H9 (cell line): ENCODE measurements at regions not wholly inside any gene's neighbourhood (a gene's known extent, or its start where the extent isn't known, plus 50 kb on each side); places are given as distances from the start of the nearest gene placed in this dataset.

Experiments used
- DNase-seq: peaks from one replicate; pipeline ENCODE4 v3.0.0-alpha.2; 2017
- H2AFZ ChIP-seq: one replicate; pipeline ENCODE4 v1.6.1; 2013; ENCODE audit warnings: mild to moderate bottlenecking, low read length, control low read depth, moderate library complexity
- H2AK5ac ChIP-seq: 2 replicates; pipeline ENCODE4 v1.6.1; 2013; ENCODE audit warnings: low read length, control low read depth, mixed read lengths; ENCODE audit not compliant: insufficient read length
- H2BK120ac ChIP-seq: one replicate; pipeline ENCODE4 v1.6.1; 2013; ENCODE audit warnings: low read depth, mild to moderate bottlenecking, low read length, control low read depth, inconsistent platforms; ENCODE audit not compliant: poor library complexity, severe bottlenecking
- H2BK12ac ChIP-seq: 2 replicates; pipeline ENCODE4 v1.6.1; 2013; ENCODE audit warnings: low read length, control low read depth, mixed read lengths, low read depth; ENCODE audit not compliant: insufficient read length
- H2BK15ac ChIP-seq: 2 replicates; pipeline ENCODE4 v1.6.1; 2013; ENCODE audit warnings: low read depth, low read length, control low read depth
- H2BK20ac ChIP-seq: one replicate; pipeline ENCODE4 v1.6.1; 2013; ENCODE audit warnings: low read depth, mild to moderate bottlenecking, low read length, control low read depth, inconsistent platforms; ENCODE audit not compliant: poor library complexity, severe bottlenecking
- H2BK5ac ChIP-seq: 2 replicates; pipeline ENCODE4 v1.6.1; 2013; ENCODE audit warnings: low read length, control low read depth, mixed read lengths; ENCODE audit not compliant: insufficient read length
- H3K14ac ChIP-seq: 2 replicates; pipeline ENCODE4 v1.6.1; 2013; ENCODE audit warnings: low read length, control low read depth; ENCODE audit not compliant: insufficient read depth
- H3K18ac ChIP-seq: 2 replicates; pipeline ENCODE4 v1.6.1; 2013; ENCODE audit warnings: low read depth, mild to moderate bottlenecking, mixed read lengths, low read length, control low read depth; ENCODE audit not compliant: insufficient read length
- H3K23ac ChIP-seq: 2 replicates; pipeline ENCODE4 v1.6.1; 2013; ENCODE audit warnings: low read length, control low read depth, mixed read lengths, low read depth; ENCODE audit not compliant: insufficient read length
- H3K23me2 ChIP-seq: 2 replicates; pipeline ENCODE4 v1.6.1; 2013; ENCODE audit warnings: low read depth, mild to moderate bottlenecking, mixed read lengths, low read length, control low read depth; ENCODE audit not compliant: insufficient read length, poor library complexity, severe bottlenecking
- H3K27ac ChIP-seq: 2 replicates; pipeline ENCODE4 v1.5.1; 2013; ENCODE audit warnings: low read length, control low read depth, mixed read lengths, low read depth; ENCODE audit not compliant: insufficient read length
- H3K27me3 ChIP-seq: 2 replicates; pipeline ENCODE4 v1.6.1; 2013; ENCODE audit warnings: low read length, control low read depth, inconsistent platforms; ENCODE audit not compliant: insufficient read depth
- H3K4ac ChIP-seq: 2 replicates; pipeline ENCODE4 v1.6.1; 2013; ENCODE audit warnings: low read depth, mild to moderate bottlenecking, control low read depth, inconsistent platforms, low read length, moderate library complexity
- H3K4me1 ChIP-seq: 2 replicates; pipeline ENCODE4 v1.6.1; 2013; ENCODE audit warnings: low read length, control low read depth, inconsistent platforms; ENCODE audit not compliant: insufficient read depth
- H3K4me2 ChIP-seq: 2 replicates; pipeline ENCODE4 v1.6.1; 2013; ENCODE audit warnings: low read length, control low read depth, mixed read lengths; ENCODE audit not compliant: insufficient read length, insufficient read depth
- H3K56ac ChIP-seq: 2 replicates; pipeline ENCODE4 v1.6.1; 2013; ENCODE audit warnings: low read depth, mild to moderate bottlenecking, mixed read lengths, low read length, control low read depth; ENCODE audit not compliant: insufficient read length
- H3K79me1 ChIP-seq: 2 replicates; pipeline ENCODE4 v1.6.1; 2013; ENCODE audit warnings: low read depth, mild to moderate bottlenecking, moderate library complexity, low read length, control low read depth, inconsistent platforms; ENCODE audit not compliant: insufficient read depth, poor library complexity, severe bottlenecking
- H3K79me2 ChIP-seq: 2 replicates; pipeline ENCODE4 v1.6.1; 2013; ENCODE audit warnings: low read length, control low read depth, inconsistent platforms; ENCODE audit not compliant: insufficient read depth
- H3K9ac ChIP-seq: 2 replicates; pipeline ENCODE4 v1.6.1; 2013; ENCODE audit warnings: low read length, control low read depth, mixed read lengths; ENCODE audit not compliant: insufficient read length; ENCODE audit errors: extremely low read depth
- H3K9me3 ChIP-seq: one replicate; pipeline ENCODE4 v1.6.1; 2013; ENCODE audit warnings: low read depth, low read length, inconsistent platforms; ENCODE audit not compliant: control insufficient read depth
- H3T11ph ChIP-seq: one replicate; pipeline ENCODE4 v1.6.1; 2013; ENCODE audit warnings: mild to moderate bottlenecking, low read length, control low read depth, inconsistent platforms
- H4K20me1 ChIP-seq: one replicate; pipeline ENCODE4 v1.6.1; 2013; ENCODE audit not compliant: control insufficient read depth, insufficient read length, insufficient read depth
- H4K5ac ChIP-seq: 2 replicates; pipeline ENCODE4 v1.6.1; 2013; ENCODE audit warnings: low read depth, mild to moderate bottlenecking, mixed read lengths, low read length, control low read depth; ENCODE audit not compliant: insufficient read length
- H4K8ac ChIP-seq: replicated peaks from 2 replicates; pipeline ENCODE4 v1.6.1; 2013; ENCODE audit warnings: low read length, control low read depth, mixed read lengths, low read depth; ENCODE audit not compliant: insufficient read length
- H4K91ac ChIP-seq: 2 replicates; pipeline ENCODE4 v1.6.1; 2013; ENCODE audit warnings: low read depth, mild to moderate bottlenecking, moderate library complexity, mixed read lengths, low read length, control low read depth; ENCODE audit not compliant: insufficient read length
- H3K27ac Mint-ChIP-seq, 3 experiments: 2 replicates in 2 of 3; 3 replicates in 1 of 3; pipeline ENCODE4 v1.8.0; 2020 to 2021; ENCODE audit warnings: mixed read lengths in 3 of 3, mild to moderate bottlenecking in 1 of 3, moderate library complexity in 1 of 3
- H3K27me3 Mint-ChIP-seq: 2 replicates; pipeline ENCODE4 v1.8.0; 2021; ENCODE audit warnings: low read depth, mild to moderate bottlenecking, moderate library complexity, mixed read lengths
- H3K36me3 Mint-ChIP-seq, 3 experiments: 2 replicates in 2 of 3; 3 replicates in 1 of 3; pipeline ENCODE4 v1.8.0; 2020 to 2021; ENCODE audit warnings: low read depth in 3 of 3, mixed read lengths in 3 of 3; ENCODE audit not compliant: insufficient read depth in 1 of 3
- H3K4me1 Mint-ChIP-seq, 2 experiments: 2 replicates each; pipeline ENCODE4 v1.8.0; 2020; ENCODE audit warnings: mixed read lengths in 2 of 2
- H3K4me3 Mint-ChIP-seq, 2 experiments: 2 replicates in 1 of 2; 3 replicates in 1 of 2; pipeline ENCODE4 v1.8.0; 2020 to 2021; ENCODE audit warnings: mild to moderate bottlenecking in 2 of 2, mixed read lengths in 2 of 2, moderate library complexity in 1 of 2
- H3K9me3 Mint-ChIP-seq, 2 experiments: 2 replicates in 1 of 2; 3 replicates in 1 of 2; pipeline ENCODE4 v1.8.0; 2020; ENCODE audit warnings: mild to moderate bottlenecking in 2 of 2, mixed read lengths in 2 of 2, moderate library complexity in 1 of 2
- TF ChIP-seq, protein P1 (sequence below): fragments of 200-600 bp; sonication (generic); conservative IDR thresholded peaks from 3 replicates; pipeline ENCODE4 v1.8.0; 2021; ENCODE audit warnings: antibody characterized with exemption, mild to moderate bottlenecking

DNA sequence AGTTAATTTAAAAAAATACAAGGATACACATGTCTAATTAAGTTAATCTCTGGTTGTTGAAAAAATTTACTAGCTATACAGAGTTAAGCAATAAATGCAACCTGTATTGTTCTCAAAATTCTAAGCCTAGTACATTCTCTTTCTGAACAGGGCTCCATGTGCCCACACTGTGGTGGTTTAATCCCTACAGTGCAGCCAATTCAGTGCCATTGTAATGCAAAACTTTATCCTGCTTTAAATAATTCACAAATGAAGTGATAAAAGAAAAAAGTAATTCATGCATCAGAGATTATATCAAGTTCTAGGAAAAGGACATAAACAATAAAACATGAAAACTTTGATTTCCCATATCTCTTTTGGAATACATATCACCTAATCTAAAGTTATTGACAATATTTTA is 1089.2 kb downstream of the C4orf33 start:
- H2BK20ac ChIP-seq: no peak overlapping the region
- H3K79me1 ChIP-seq: no peaks in the 10 kb centered on the region
- H4K20me1 ChIP-seq: no peaks in the 10 kb centered on the region
- H2AK5ac ChIP-seq: no peak overlapping the region
- H2AFZ ChIP-seq: no peak overlapping the region
- H3T11ph ChIP-seq: no peak overlapping the region
- TF ChIP-seq, protein P1, sequence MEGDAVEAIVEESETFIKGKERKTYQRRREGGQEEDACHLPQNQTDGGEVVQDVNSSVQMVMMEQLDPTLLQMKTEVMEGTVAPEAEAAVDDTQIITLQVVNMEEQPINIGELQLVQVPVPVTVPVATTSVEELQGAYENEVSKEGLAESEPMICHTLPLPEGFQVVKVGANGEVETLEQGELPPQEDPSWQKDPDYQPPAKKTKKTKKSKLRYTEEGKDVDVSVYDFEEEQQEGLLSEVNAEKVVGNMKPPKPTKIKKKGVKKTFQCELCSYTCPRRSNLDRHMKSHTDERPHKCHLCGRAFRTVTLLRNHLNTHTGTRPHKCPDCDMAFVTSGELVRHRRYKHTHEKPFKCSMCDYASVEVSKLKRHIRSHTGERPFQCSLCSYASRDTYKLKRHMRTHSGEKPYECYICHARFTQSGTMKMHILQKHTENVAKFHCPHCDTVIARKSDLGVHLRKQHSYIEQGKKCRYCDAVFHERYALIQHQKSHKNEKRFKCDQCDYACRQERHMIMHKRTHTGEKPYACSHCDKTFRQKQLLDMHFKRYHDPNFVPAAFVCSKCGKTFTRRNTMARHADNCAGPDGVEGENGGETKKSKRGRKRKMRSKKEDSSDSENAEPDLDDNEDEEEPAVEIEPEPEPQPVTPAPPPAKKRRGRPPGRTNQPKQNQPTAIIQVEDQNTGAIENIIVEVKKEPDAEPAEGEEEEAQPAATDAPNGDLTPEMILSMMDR: no peak
- no peaks in the 10 kb centered on the region for H3K23me2 ChIP-seq
- H3K27ac ChIP-seq: no peak overlapping the region
- Mint-ChIP-seq H3K4me3 (no peak overlapping the region), H3K9me3 (peaks cover 0 to 2% of the 10 kb centered on the region in 2 experiments; a peak in 4 of 5 replicates), H3K27ac (no peak overlapping the region; a peak in 1 of 7 replicates), H3K4me1 (peaks cover 25 to 27% of the 10 kb centered on the region in 2 experiments), H3K27me3 (no peaks in the 10 kb centered on the region), H3K36me3 (peaks cover 0 to 1% (median 0%) of the 10 kb centered on the region in 3 experiments; a peak in 2 of 7 replicates)
- no peak overlapping the region for H2BK15ac ChIP-seq
- H3K9ac ChIP-seq: no peak overlapping the region
- H3K4ac ChIP-seq: no peak overlapping the region
- H4K5ac ChIP-seq: no peak overlapping the region
- H3K79me2 ChIP-seq: no peaks in the 10 kb centered on the region
- no peaks in the 10 kb centered on the region for H3K4me1 ChIP-seq
- H3K14ac ChIP-seq: no peak overlapping the region
- H3K56ac ChIP-seq: no peak overlapping the region
- H4K8ac ChIP-seq: no peak overlapping the region
- H3K18ac ChIP-seq: no peak overlapping the region
- no peak overlapping the region for H2BK120ac ChIP-seq
- no peak overlapping the region for H3K4me2 ChIP-seq
- H3K23ac ChIP-seq: no peak overlapping the region
- H2BK12ac ChIP-seq: no peak overlapping the region
- H4K91ac ChIP-seq: no peak overlapping the region
- H3K9me3 ChIP-seq: no peaks in the 10 kb centered on the region
- no peak for DNase-seq
- H3K27me3 ChIP-seq: no peaks in the 10 kb centered on the region
- H2BK5ac ChIP-seq: no peak overlapping the region
